HCT116 (cell line): ENCODE measurements at regions not wholly inside any gene's neighbourhood (a gene's known extent, or its start where the extent isn't known, plus 50 kb on each side); places are given as distances from the start of the nearest gene placed in this dataset.

Experiments
- ATAC-seq: fragments of 200-7000 bp; cut with Tn5 transposase; 2 replicates; pipeline ENCODE4 v1.9.1; 2020; ENCODE audit warnings: mild to moderate bottlenecking, moderate library complexity
- BruUV-seq: library from RNA; stranded (reverse); fragments of 400-500 nt; replicated peaks from 2 replicates; lab custom pipeline; 2021; lab: Mats Ljungman, UMichigan
- CTCF ChIA-PET: fragments of 300-600 bp; sonication (Branson Sonifier 250); formaldehyde crosslinking; loops from one replicate; lab custom pipeline; 2021; ENCODE audit warnings: antibody characterized with exemption; lab: Charles Lee
- POLR2A ChIA-PET: fragments of 300-600, 350-600 bp; sonication (Branson Sonifier 250); formaldehyde crosslinking; loops from one replicate; lab custom pipeline; 2021; ENCODE audit warnings: antibody characterized with exemption; lab: Charles Lee
- RAD21 ChIA-PET, 2 experiments: fragments of 300-600 bp; sonication (Branson Sonifier 250); formaldehyde crosslinking; loops; one replicate each; lab custom pipeline; 2023; ENCODE audit warnings: low total read pairs in 2 of 2; ENCODE audit not compliant: uncharacterized antibody in 2 of 2, unreplicated experiment in 2 of 2, low non-redundant PET in 1 of 2; lab: Charles Lee
- DNase-seq: peaks from one replicate; pipeline ENCODE4 v3.0.0-alpha.2; 2010; ENCODE audit warnings: low read depth, low spot score
- H2AFZ ChIP-seq: fragments of 200-600 bp; shearing (Covaris generic), sonication (generic); 2 replicates; pipeline ENCODE4 v1.6.1; 2017; ENCODE audit warnings: low read depth, mixed run types, mixed read lengths, antibody characterized with exemption, low read length; ENCODE audit not compliant: poor library complexity, severe bottlenecking
- H3K27ac ChIP-seq: 2 replicates; pipeline ENCODE4 v1.5.1; 2012; ENCODE audit warnings: low read depth, low read length
- H3K27me3 ChIP-seq: fragments of 200-600 bp; sonication (generic); 2 replicates; pipeline ENCODE4 v1.6.1; 2016; ENCODE audit warnings: mixed run types, low read length, mixed read lengths; ENCODE audit not compliant: insufficient read depth
- H3K36me3 ChIP-seq, 2 experiments: fragments of 200-500 bp in 1 of 2; fragments of 200-600 bp in 1 of 2; sonication (Bioruptor generic) in 1 of 2; sonication (generic) in 1 of 2; 2 replicates each; pipeline versions ENCODE4 v1.5.1 to v1.6.1; 2014 to 2016; ENCODE audit warnings: low read length in 2 of 2, inconsistent platforms in 1 of 2, mixed read lengths in 1 of 2, mixed run types in 1 of 2; ENCODE audit not compliant: insufficient read depth in 2 of 2, control insufficient read depth in 1 of 2
- H3K4me1 ChIP-seq, 2 experiments: fragments of 200-600 bp in 1 of 2; sonication (generic) in 1 of 2; 2 replicates each; pipeline versions ENCODE4 v1.5.1 to v1.6.1; 2012 to 2017; ENCODE audit warnings: low read length in 2 of 2, inconsistent platforms in 1 of 2, mild to moderate bottlenecking in 1 of 2, mixed read lengths in 1 of 2, mixed run types in 1 of 2, moderate library complexity in 1 of 2; ENCODE audit not compliant: insufficient read depth in 2 of 2, control insufficient read depth in 1 of 2
- H3K4me2 ChIP-seq: fragments of 200-600 bp; sonication (generic); 2 replicates; pipeline ENCODE4 v1.6.1; 2017; ENCODE audit warnings: mixed run types, low read length, mixed read lengths
- H3K4me3 ChIP-seq, 2 experiments: fragments of 200-600 bp in 1 of 2; sonication (generic) in 1 of 2; replicated peaks in 1 of 2; 2 replicates each; pipeline ENCODE4 v1.5.1; 2011 to 2016; ENCODE audit warnings: low read length in 2 of 2, control low read depth in 1 of 2, low read depth in 1 of 2, mild to moderate bottlenecking in 1 of 2, mixed read lengths in 1 of 2, mixed run types in 1 of 2
- H3K79me2 ChIP-seq: fragments of 200-600 bp; sonication (generic); 2 replicates; pipeline ENCODE4 v1.6.1; 2017; ENCODE audit warnings: mild to moderate bottlenecking, mixed run types, low read length, moderate library complexity, mixed read lengths; ENCODE audit not compliant: insufficient read depth
- H3K9ac ChIP-seq: fragments of 200-600 bp; sonication (generic); 2 replicates; pipeline ENCODE4 v1.6.1; 2016; ENCODE audit warnings: low read length, mixed read lengths
- H3K9me2 ChIP-seq: fragments of 200-600 bp; sonication (generic), shearing (Covaris generic); 2 replicates; pipeline ENCODE4 v1.6.1; 2017; ENCODE audit warnings: mixed run types, mild to moderate bottlenecking, moderate library complexity; ENCODE audit not compliant: insufficient read depth
- H3K9me3 ChIP-seq, 2 experiments: fragments of 200-500 bp in 1 of 2; fragments of 200-600 bp in 1 of 2; sonication (Bioruptor generic) in 1 of 2; sonication (generic) in 1 of 2; 2 replicates each; pipeline ENCODE4 v1.6.1; 2014 to 2017; ENCODE audit warnings: low read length in 2 of 2, mixed read lengths in 2 of 2, inconsistent platforms in 1 of 2, low read depth in 1 of 2, mild to moderate bottlenecking in 1 of 2, mixed run types in 1 of 2, moderate library complexity in 1 of 2; ENCODE audit not compliant: control insufficient read depth in 1 of 2, insufficient read depth in 1 of 2
- H4K20me1 ChIP-seq: fragments of 200-600 bp; sonication (generic), shearing (Covaris generic); 2 replicates; pipeline ENCODE4 v1.6.1; 2017; ENCODE audit warnings: mixed run types, mild to moderate bottlenecking, moderate library complexity; ENCODE audit not compliant: insufficient read depth
- EGR1 ChIP-seq: IDR thresholded peaks from 2 replicates; pipeline ENCODE4 v1.6.1; 2012; ENCODE audit warnings: low read depth
- EZH2 ChIP-seq: fragments of 200-600 bp; sonication (generic); IDR thresholded peaks from 2 replicates; pipeline ENCODE4 v1.6.1; 2017; ENCODE audit warnings: antibody characterized with exemption, mixed run types
- EZH2phosphoT487 ChIP-seq: fragments of 200-600 bp; IDR thresholded peaks from 2 replicates; pipeline ENCODE4 v1.6.1; 2018; ENCODE audit warnings: antibody characterized with exemption, borderline replicate concordance
- FOSL1 ChIP-seq: IDR thresholded peaks from 2 replicates; pipeline ENCODE4 v1.6.1; 2012; ENCODE audit warnings: low read depth
- JUND ChIP-seq: IDR thresholded peaks from 2 replicates; pipeline ENCODE4 v1.6.1; 2012
- POLR2A ChIP-seq: IDR thresholded peaks from 2 replicates; pipeline ENCODE4 v1.7.0; 2011; ENCODE audit warnings: borderline replicate concordance; ENCODE audit not compliant: insufficient read depth, insufficient read length; ENCODE audit errors: extremely low read depth
- POLR2AphosphoS5 ChIP-seq: IDR thresholded peaks from 2 replicates; pipeline ENCODE4 v1.6.1; 2011; ENCODE audit warnings: mild to moderate bottlenecking, low read depth, low read length, moderate library complexity
- RAD21 ChIP-seq: IDR thresholded peaks from 2 replicates; pipeline ENCODE4 v1.6.1; 2012; ENCODE audit warnings: low read depth, mild to moderate bottlenecking
- SRF ChIP-seq: IDR thresholded peaks from 2 replicates; pipeline ENCODE4 v1.6.1; 2012; ENCODE audit warnings: low read depth
- TCF7L2 ChIP-seq: IDR thresholded peaks from 2 replicates; pipeline ENCODE4 v1.7.0; 2011; ENCODE audit warnings: borderline replicate concordance, inconsistent platforms; ENCODE audit not compliant: insufficient read depth, insufficient read length; ENCODE audit errors: extremely low read depth
- ZFX ChIP-seq: fragments of 450-650 bp; IDR thresholded peaks from 2 replicates; pipeline ENCODE4 v1.6.1; 2017
- ZNF274 ChIP-seq: fragments of 200-500 bp; sonication (Bioruptor generic); IDR thresholded peaks from 2 replicates; pipeline ENCODE4 v1.6.1; 2014; ENCODE audit warnings: mild to moderate bottlenecking, low read depth, low read length, inconsistent platforms
- intact Hi-C: fragments of 100-400 bp; cut with micrococcal nuclease; formaldehyde crosslinking; loops from 2 replicates; pipeline ENCODE4 v1.10.0; 2022
- TF ChIP-seq, protein P1 (sequence below): IDR thresholded peaks from 2 replicates; pipeline ENCODE4 v1.6.1; 2012
- TF ChIP-seq, protein P2 (sequence below): IDR thresholded peaks from 2 replicates; pipeline ENCODE4 v1.6.1; 2012
- TF ChIP-seq, protein P3 (sequence below), 3 experiments: fragments of 200-600 bp in 1 of 3; sonication (generic) in 1 of 3; IDR thresholded peaks in 2 of 3; conservative IDR thresholded peaks in 1 of 3; 2 replicates each; pipeline ENCODE4 v1.5.1; 2012 to 2017; ENCODE audit warnings: low read depth in 2 of 3, low read length in 2 of 3, antibody characterized with exemption in 1 of 3, borderline replicate concordance in 1 of 3, control low read depth in 1 of 3, mild to moderate bottlenecking in 1 of 3, mixed read lengths in 1 of 3, mixed run types in 1 of 3, moderate library complexity in 1 of 3; ENCODE audit not compliant: insufficient read depth in 1 of 3

GRCh38 chr2:235218486-235218907, 266.7 kb downstream of the SH3BP4 start (continued):
- no peak for TF ChIP-seq ZNF274

DNA sequence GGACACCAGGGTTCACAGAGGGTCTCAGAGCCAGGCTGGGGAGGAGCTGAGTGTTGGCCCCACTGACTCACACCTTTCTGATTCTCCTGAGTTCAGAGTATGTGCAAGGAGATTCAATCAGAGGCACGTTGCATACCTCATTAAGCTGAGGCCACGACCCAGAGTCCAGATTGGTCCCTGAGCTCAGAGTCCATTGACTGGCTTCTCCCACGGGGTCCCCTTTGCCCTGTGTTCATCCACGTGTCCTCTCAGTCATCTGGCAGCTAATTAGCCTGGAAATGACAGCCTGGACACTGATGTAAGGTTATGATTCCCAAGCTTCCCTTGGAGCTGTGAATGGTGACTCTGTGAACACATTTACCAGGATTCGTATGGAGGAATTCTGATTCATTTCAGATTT, 267.2 kb downstream of the SH3BP4 start:
- Histone ChIP-seq H3K4me3 (no peak overlapping the region), H3K9ac (no peak overlapping the region), H3K9me2 (0 out of 2 replicates have a peak, but pooled peaks cover 3% of the 10 kb centered on the region), H4K20me1 (no peaks in the 10 kb centered on the region), H3K4me1 (no peaks in the 10 kb centered on the region), H3K27ac (no peak overlapping the region), H3K36me3 (no peaks in the 10 kb centered on the region), H3K4me2 (no peak overlapping the region), H2AFZ (no peak overlapping the region), H3K27me3 (no peaks in the 10 kb centered on the region), H3K9me3 (no peaks in the 10 kb centered on the region), H3K79me2 (no peaks in the 10 kb centered on the region)
- ATAC-seq (no peak), DNase-seq (no peak)
- CTCF ChIA-PET: no interaction called here
- BruUV-seq: no TSS peak
- RAD21 ChIA-PET: no interaction called here
- TF ChIP-seq, protein P1, sequence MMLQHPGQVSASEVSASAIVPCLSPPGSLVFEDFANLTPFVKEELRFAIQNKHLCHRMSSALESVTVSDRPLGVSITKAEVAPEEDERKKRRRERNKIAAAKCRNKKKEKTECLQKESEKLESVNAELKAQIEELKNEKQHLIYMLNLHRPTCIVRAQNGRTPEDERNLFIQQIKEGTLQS: no peak
- TF ChIP-seq ZFX: no peak
- no peak for TF ChIP-seq JUND
- TF ChIP-seq SRF: no peak
- TF ChIP-seq RAD21: no peak
- no peak for TF ChIP-seq EGR1
- no peak for TF ChIP-seq ZNF274
- TF ChIP-seq POLR2A: no peak
- no peak for TF ChIP-seq POLR2AphosphoS5
- no peak for TF ChIP-seq FOSL1
- TF ChIP-seq EZH2phosphoT487: no peak
- TF ChIP-seq, protein P2, sequence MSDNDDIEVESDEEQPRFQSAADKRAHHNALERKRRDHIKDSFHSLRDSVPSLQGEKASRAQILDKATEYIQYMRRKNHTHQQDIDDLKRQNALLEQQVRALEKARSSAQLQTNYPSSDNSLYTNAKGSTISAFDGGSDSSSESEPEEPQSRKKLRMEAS: no peak
- TF ChIP-seq, protein P3, sequence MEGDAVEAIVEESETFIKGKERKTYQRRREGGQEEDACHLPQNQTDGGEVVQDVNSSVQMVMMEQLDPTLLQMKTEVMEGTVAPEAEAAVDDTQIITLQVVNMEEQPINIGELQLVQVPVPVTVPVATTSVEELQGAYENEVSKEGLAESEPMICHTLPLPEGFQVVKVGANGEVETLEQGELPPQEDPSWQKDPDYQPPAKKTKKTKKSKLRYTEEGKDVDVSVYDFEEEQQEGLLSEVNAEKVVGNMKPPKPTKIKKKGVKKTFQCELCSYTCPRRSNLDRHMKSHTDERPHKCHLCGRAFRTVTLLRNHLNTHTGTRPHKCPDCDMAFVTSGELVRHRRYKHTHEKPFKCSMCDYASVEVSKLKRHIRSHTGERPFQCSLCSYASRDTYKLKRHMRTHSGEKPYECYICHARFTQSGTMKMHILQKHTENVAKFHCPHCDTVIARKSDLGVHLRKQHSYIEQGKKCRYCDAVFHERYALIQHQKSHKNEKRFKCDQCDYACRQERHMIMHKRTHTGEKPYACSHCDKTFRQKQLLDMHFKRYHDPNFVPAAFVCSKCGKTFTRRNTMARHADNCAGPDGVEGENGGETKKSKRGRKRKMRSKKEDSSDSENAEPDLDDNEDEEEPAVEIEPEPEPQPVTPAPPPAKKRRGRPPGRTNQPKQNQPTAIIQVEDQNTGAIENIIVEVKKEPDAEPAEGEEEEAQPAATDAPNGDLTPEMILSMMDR (IDR thresholded peaks at IDR 0.05 in 2 of 3, conservative IDR thresholded peaks at IDR 0.05 in 1 of 3; ENCODE audit: borderline replicate concordance in 1 of 3, insufficient read depth in 1 of 3, low read depth in 2 of 3, low read length in 2 of 3): no peak
- no peak for TF ChIP-seq EZH2
- no peak for TF ChIP-seq TCF7L2
- POLR2A ChIA-PET: no interaction called here
- intact Hi-C loops: no loop called here
